RPMI8226 (cell line): ENCODE measurements at regions not wholly inside any gene's neighbourhood (a gene's known extent, or its start where the extent isn't known, plus 50 kb on each side); places are given as distances from the start of the nearest gene placed in this dataset.

Source experiments
- DNase-seq: peaks from one replicate; pipeline ENCODE4 v3.0.0-alpha.2; 2015

GRCh38 chr2:176546550-176546949 is 277.3 kb downstream of the MTX2 start:
- DNase-seq = no peak

- DNase-seq = no peak
Measured at GRCh38 chr2:176552501-176553135, 283.4 kb downstream of the MTX2 start.

GRCh38 chr2:176553685-176554100 is 284.5 kb downstream of the MTX2 start:
- DNase-seq = peak; percentile 12

- peak; percentile 42 for DNase-seq
Measured at GRCh38 chr2:176554101-176555048, 285.1 kb downstream of the MTX2 start.

GRCh38 chr2:176555112-176555511 is 285.9 kb downstream of the MTX2 start:
- no peak for DNase-seq

- no peak for DNase-seq
Measured at GRCh38 chr2:176555781-176556180, 286.5 kb downstream of the MTX2 start.

GRCh38 chr2:176556373-176556772 is 287.1 kb downstream of the MTX2 start:
- no peak for DNase-seq

GRCh38 chr2:176557821-176558220 is 288.6 kb downstream of the MTX2 start:
- no peak for DNase-seq

DNA sequence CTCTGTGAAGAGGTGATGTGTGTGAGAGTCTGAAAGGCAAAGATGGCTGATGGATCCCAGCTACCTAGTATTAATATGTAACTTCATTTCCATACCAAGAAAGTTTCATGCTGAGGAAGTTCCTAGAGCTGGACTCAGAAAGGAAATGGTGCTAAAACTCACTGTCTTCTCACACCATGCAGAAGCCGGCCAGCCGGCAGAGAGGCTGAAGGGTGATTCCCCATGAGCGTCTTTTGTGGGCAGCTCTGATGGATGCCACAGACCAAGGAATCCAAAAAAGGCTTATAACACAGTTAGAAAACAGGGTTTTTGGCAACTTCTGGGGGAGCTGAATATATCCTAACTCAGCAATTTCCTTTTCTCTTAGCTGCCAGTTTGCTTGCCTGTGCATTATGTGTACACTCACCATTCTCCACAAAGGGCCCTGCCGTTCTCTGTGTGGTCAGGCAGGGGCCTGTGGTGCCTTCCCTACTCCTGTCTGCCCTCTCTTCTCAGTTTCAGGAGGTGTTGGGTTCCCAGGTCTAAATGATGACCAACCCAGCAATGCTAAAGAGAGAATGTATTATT is 289.4 kb downstream of the MTX2 start:
- DNase-seq = peak; percentile 8

DNA sequence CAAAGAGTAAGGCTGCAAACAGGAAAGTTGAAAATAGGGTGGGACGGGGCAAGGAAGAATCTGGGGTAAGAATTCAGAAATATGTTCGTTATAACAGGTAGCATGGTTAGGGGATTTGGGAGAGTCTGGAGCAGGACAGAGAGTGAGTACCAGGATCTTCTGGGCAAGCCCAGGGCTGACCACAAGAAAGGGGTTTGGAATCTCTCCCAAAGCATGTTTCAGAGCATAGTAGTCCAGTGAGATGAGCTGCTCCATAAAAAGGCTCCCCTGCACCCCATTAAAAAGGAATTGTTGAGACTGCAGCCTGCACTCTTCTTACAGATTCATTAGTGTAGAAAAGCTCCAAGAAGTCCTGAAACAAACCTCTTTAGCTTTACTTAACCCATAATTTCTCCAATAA is 291.1 kb downstream of the MTX2 start:
- no peak for DNase-seq

DNA sequence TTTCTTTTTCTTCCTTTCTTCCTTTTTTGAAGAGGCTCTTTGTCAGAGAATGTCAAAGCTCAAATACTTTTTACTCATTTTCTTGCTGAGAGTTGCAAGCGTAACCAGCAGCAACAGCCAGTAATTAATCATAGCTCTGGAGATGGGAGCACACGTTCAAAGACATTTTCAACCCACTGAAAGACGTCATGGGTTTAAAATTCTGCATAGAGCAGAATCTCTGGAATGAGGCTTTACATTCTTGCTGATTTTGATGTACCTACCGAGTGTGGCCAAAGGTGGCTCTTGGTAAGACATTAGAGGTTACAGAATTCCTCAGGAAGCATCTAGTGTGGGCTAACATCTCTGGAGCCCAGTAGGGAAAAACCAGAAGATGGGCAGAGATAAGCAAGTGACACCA is 292.5 kb downstream of the MTX2 start:
- DNase-seq = no peak

GRCh38 chr2:176562359-176563078 is 293.3 kb downstream of the MTX2 start:
- DNase-seq = no peak

DNA sequence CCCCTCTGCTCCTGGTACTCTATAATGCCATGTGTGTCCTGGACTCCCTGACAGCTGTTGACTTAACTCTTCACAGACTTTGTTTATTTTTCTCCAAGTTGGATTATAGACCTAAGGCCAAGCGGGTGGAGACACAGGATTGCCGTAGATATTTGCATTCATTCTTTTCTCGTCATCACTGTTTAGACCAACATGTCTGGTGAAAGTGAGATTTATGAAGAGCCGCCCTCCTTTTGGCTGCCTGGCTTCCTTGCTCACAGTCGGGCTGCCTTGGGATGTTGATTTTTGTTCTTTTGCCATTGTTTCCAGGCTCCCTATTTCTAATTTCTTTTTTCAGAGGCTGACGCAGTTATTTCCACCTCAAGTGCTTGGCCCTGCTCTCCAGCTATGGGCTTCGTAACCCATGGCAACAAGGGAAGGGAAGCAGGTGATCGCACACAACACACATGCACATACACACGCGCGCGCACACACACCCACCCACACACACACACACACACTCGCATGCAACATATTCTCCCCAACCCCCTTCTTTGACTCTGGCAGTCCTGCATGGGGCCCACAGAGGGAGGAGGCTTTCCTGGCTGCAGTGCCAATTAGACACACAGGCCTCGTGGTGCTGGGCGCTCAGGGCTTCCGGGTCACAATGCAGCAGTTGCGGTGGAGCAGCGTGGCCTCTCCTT is 296.5 kb downstream of the MTX2 start:
- DNase-seq = no peak

- no peak for DNase-seq
Measured at GRCh38 chr2:176566496-176566895, 297.3 kb downstream of the MTX2 start.

GRCh38 chr2:176566961-176567360 is 297.7 kb downstream of the MTX2 start:
- no peak for DNase-seq

- DNase-seq = no peak
Measured at GRCh38 chr2:176567361-176567760, 298.1 kb downstream of the MTX2 start.

- DNase-seq = no peak
Measured at GRCh38 chr2:176569574-176569973, 300.3 kb downstream of the MTX2 start.

DNA sequence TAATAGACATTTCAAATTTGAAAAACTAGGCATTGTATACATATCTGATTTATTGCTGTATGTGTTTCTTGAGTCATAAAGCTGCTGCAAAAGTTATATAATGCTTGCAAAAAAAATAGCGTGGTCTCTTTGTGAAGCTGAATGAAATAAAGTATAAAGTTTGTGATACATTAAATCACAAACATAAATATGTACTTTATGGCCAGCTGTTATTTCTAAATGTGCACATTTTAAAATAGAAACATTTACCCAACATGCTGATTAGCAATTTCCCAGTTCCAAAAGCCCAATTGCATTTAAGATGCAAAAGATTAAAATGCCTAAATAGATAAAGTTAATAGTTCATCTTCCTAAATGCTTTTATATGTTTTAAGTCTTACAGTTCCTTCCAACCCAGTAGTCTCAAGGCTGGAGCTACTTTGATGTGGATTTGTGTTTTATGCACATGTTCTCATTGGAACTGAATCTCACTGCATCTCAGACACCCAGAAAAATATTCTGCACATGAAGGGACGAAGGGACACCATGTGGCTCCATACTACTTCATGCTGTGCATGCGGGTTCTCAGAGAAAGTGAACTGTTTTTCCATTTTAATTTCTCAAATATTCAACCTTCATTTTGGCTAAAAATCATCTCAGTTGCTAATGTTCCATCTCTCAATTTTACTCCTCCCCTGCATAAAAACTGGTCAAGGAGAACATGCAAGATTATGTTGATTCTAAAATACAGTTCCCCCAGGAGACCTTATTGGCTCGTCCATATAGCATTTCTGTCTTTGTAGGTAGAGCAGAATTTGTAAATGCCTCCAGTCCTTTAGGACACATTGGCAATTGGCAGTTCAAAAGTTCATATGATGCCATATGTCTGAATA is 304.6 kb downstream of the MTX2 start:
- DNase-seq = no peak

GRCh38 chr2:176574484-176575236 is 305.4 kb downstream of the MTX2 start:
- DNase-seq = no peak

- DNase-seq = no peak
Measured at GRCh38 chr2:176575237-176575744, 306.0 kb downstream of the MTX2 start.

DNA sequence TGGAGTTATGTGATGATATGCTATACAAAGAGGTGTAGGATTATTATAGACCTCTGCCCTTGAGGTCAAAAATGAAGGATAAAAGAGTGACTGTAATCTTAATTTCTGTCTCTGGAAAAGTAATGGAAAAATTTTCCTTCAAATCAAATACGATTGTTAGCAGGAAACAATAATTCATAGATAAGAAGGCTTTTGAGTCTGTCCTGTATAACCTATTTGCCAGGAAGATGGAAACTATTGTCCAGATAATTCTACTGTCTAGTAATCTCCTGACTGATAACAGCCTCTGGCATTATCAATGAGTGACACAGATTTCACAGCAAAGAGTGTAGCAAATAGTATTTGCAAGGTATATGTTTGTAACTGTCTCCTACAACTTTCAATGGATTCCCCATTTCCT is 307.8 kb downstream of the MTX2 start:
- DNase-seq = no peak
